ENCODE measurements at regions not wholly inside any gene's neighbourhood (a gene's known extent, or its start where the extent isn't known, plus 50 kb on each side); places are given as distances from the start of the nearest gene placed in this dataset.

DNA sequence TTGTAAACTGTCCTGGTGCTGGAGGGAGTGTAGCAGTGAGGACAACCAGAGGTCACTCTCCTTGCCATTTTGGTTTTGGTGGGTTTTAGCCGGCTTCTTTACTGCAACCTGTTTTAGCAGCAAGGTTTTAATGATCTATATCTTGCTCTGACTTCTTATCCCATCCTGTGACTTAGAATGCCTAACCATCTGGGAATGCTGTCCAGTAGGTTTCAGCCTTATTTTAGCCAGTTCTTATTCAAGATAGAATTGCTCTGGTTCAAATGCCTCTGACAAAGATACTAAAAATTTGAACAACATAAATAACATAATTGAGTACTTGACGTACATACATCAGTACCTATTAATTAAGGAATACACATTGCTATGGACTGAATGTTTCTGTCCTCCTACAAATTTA, 93.3 kb upstream of the TOM1L1 start:
- no peak for TF ChIP-seq POLR2A (IDR thresholded peaks at IDR 0.05)
- TF ChIP-seq CTCF (IDR thresholded peaks at IDR 0.05), result no peak
- no peak for TF ChIP-seq POLR2AphosphoS5 (IDR thresholded peaks at IDR 0.05)

Measured in prostate gland (tissue), 2 donors.